SK-N-SH (cell line): ENCODE measurements at regions not wholly inside any gene's neighbourhood (a gene's known extent, or its start where the extent isn't known, plus 50 kb on each side); places are given as distances from the start of the nearest gene placed in this dataset.
"Not testable (repeated sequence)": the region's sequence is repeated elsewhere in the genome, so short reads cannot be mapped to it uniquely, and the experiment has no call there.

Source experiments
- CTCF ChIA-PET: fragments of 300-600, 350-600 bp; formaldehyde crosslinking; extraction: SDS; loops from one replicate; lab custom pipeline; 2021; lab: Yijun Ruan, JAX
- POLR2A ChIA-PET: fragments of 350-600 bp; sonication (Branson Sonifier 250); formaldehyde crosslinking; extraction: SDS; loops from one replicate; lab custom pipeline; 2020; ENCODE audit warnings: antibody characterized with exemption, inconsistent platforms; lab: Yijun Ruan, JAX
- DNase-seq: peaks from one replicate; pipeline ENCODE4 v3.0.0; 2012
- H2AFZ ChIP-seq: fragments of 200-600 bp; sonication (generic); 2 replicates; pipeline ENCODE4 v1.8.1; 2016; ENCODE audit warnings: antibody characterized with exemption, mild to moderate bottlenecking, low read depth
- H3F3A ChIP-seq: fragments of 200-600 bp; sonication (generic); replicated peaks from 2 replicates; pipeline ENCODE3; 2016; ENCODE audit warnings: antibody characterized with exemption, mild to moderate bottlenecking; ENCODE audit not compliant: insufficient read depth
- H3K27ac ChIP-seq, 2 experiments: fragments of 200-500 bp in 1 of 2; fragments of 200-600 bp in 1 of 2; sonication (Bioruptor generic) in 1 of 2; sonication (generic), shearing (Covaris generic) in 1 of 2; 2 replicates each; pipeline versions ENCODE4 v1.5.1 to v1.6.1; 2014 to 2016; ENCODE audit warnings: low read depth in 2 of 2, inconsistent platforms in 1 of 2, low read length in 1 of 2, mild to moderate bottlenecking in 1 of 2, mixed read lengths in 1 of 2
- H3K27me3 ChIP-seq: fragments of 200-600 bp; sonication (generic), shearing (Covaris generic); 2 replicates; pipeline ENCODE4 v1.6.1; 2016; ENCODE audit warnings: mixed run types; ENCODE audit not compliant: insufficient read depth
- H3K36me3 ChIP-seq, 2 experiments: fragments of 200-500 bp in 1 of 2; fragments of 200-600 bp in 1 of 2; sonication (Bioruptor generic) in 1 of 2; sonication (generic) in 1 of 2; replicated peaks in 1 of 2; 2 replicates each; pipeline versions ENCODE3 to v1.5.1; 2014 to 2016; ENCODE audit warnings: low read length in 1 of 2, mild to moderate bottlenecking in 1 of 2; ENCODE audit not compliant: insufficient read depth in 2 of 2, control insufficient read depth in 1 of 2
- H3K4me1 ChIP-seq, 2 experiments: fragments of 200-500 bp in 1 of 2; fragments of 200-600 bp in 1 of 2; sonication (Bioruptor generic) in 1 of 2; sonication (generic), shearing (Covaris generic) in 1 of 2; 2 replicates each; pipeline versions ENCODE4 v1.5.1 to v1.6.1; 2014 to 2016; ENCODE audit warnings: low read depth in 1 of 2, low read length in 1 of 2, mixed run types in 1 of 2; ENCODE audit not compliant: insufficient read depth in 2 of 2, control insufficient read depth in 1 of 2
- H3K4me2 ChIP-seq: fragments of 200-600 bp; sonication (generic), shearing (Covaris generic); 2 replicates; pipeline ENCODE4 v1.6.1; 2017; ENCODE audit warnings: mixed run types
- H3K4me3 ChIP-seq, 2 experiments: fragments of 200-500 bp in 1 of 2; fragments of 200-600 bp in 1 of 2; sonication (Bioruptor generic) in 1 of 2; sonication (generic), shearing (Covaris generic) in 1 of 2; 2 replicates each; pipeline versions ENCODE4 v1.5.1 to v1.8.1; 2014 to 2016; ENCODE audit warnings: low read depth in 2 of 2, inconsistent platforms in 1 of 2, low read length in 1 of 2, mild to moderate bottlenecking in 1 of 2, mixed read lengths in 1 of 2, moderate library complexity in 1 of 2
- H3K79me2 ChIP-seq: fragments of 200-600 bp; sonication (generic); 2 replicates; pipeline ENCODE4 v1.8.1; 2017; ENCODE audit warnings: mild to moderate bottlenecking; ENCODE audit not compliant: insufficient read depth
- H3K9ac ChIP-seq: fragments of 200-600 bp; sonication (generic); 2 replicates; pipeline ENCODE4 v1.6.1; 2017; ENCODE audit warnings: mixed run types
- H3K9me2 ChIP-seq: fragments of 200-600 bp; sonication (generic); 2 replicates; pipeline ENCODE4 v1.6.1; 2017; ENCODE audit warnings: mixed run types
- H3K9me3 ChIP-seq: fragments of 200-600 bp; sonication (generic); 2 replicates; pipeline ENCODE4 v1.6.1; 2017; ENCODE audit warnings: mixed run types, mild to moderate bottlenecking, moderate library complexity
- H4K20me1 ChIP-seq: fragments of 200-600 bp; sonication (generic); 2 replicates; pipeline ENCODE4 v1.6.1; 2017; ENCODE audit warnings: mild to moderate bottlenecking, mixed run types; ENCODE audit not compliant: insufficient read depth
- CHD2 ChIP-seq: fragments of 150-350 bp; IDR thresholded peaks from 2 replicates; pipeline ENCODE4 v1.6.1; 2018; ENCODE audit warnings: low read length; ENCODE audit not compliant: partially characterized antibody
- ELF1 ChIP-seq: IDR thresholded peaks from 2 replicates; pipeline ENCODE4 v1.4.0; 2012
- EP300 ChIP-seq, 2 experiments: IDR thresholded peaks; 2 replicates each; pipeline versions ENCODE4 v1.4.0 to v1.6.1; 2012; ENCODE audit warnings: borderline replicate concordance in 1 of 2, low read depth in 1 of 2, low read length in 1 of 2
- FOXM1 ChIP-seq: IDR thresholded peaks from 2 replicates; pipeline ENCODE4 v1.4.0; 2012; ENCODE audit warnings: low read depth, mild to moderate bottlenecking
- GABPA ChIP-seq: IDR thresholded peaks from 2 replicates; pipeline ENCODE4 v1.4.0; 2012; ENCODE audit warnings: low read depth, mild to moderate bottlenecking
- GATA2 ChIP-seq: sonication (generic); formaldehyde crosslinking; IDR thresholded peaks from 2 replicates; pipeline ENCODE4 v1.5.0; 2020; ENCODE audit warnings: mild to moderate bottlenecking, missing genetic modification reagents
- IRF3 ChIP-seq: fragments of 150-350 bp; IDR thresholded peaks from 2 replicates; pipeline ENCODE4 v1.6.1; 2016; ENCODE audit warnings: mild to moderate bottlenecking, low read depth, low read length
- JUND ChIP-seq: IDR thresholded peaks from 2 replicates; pipeline ENCODE4 v1.4.0; 2012
- MEF2A ChIP-seq: IDR thresholded peaks from 2 replicates; pipeline ENCODE4 v1.4.0; 2012; ENCODE audit warnings: low read depth, borderline replicate concordance
- MXI1 ChIP-seq: IDR thresholded peaks from 2 replicates; pipeline ENCODE4 v1.6.1; 2012; ENCODE audit warnings: mild to moderate bottlenecking, low read depth, low read length, improper control_type of control experiment
- NFIC ChIP-seq: IDR thresholded peaks from 2 replicates; pipeline ENCODE4 v1.4.0; 2012; ENCODE audit warnings: borderline replicate concordance
- NRF1 ChIP-seq: IDR thresholded peaks from 2 replicates; pipeline ENCODE4 v1.6.1; 2012; ENCODE audit warnings: low read depth, mild to moderate bottlenecking, low read length
- RCOR1 ChIP-seq: fragments of 150-350 bp; IDR thresholded peaks from 2 replicates; pipeline ENCODE4 v1.6.1; 2017; ENCODE audit warnings: antibody characterized with exemption, low read length
- RXRA ChIP-seq: IDR thresholded peaks from 2 replicates; pipeline ENCODE4 v1.4.0; 2012; ENCODE audit warnings: low read depth, mild to moderate bottlenecking, borderline replicate concordance
- SIN3A ChIP-seq: IDR thresholded peaks from 2 replicates; pipeline ENCODE4 v1.6.1; 2012; ENCODE audit warnings: low read depth, mild to moderate bottlenecking, low read length, moderate library complexity, borderline replicate concordance
- TAF1 ChIP-seq: IDR thresholded peaks from 2 replicates; pipeline ENCODE4 v1.6.1; 2012; ENCODE audit warnings: low read depth, mild to moderate bottlenecking, low read length, moderate library complexity, borderline replicate concordance
- TCF12 ChIP-seq: IDR thresholded peaks from 2 replicates; pipeline ENCODE4 v1.4.0; 2012
- WGBS: methylation state at CpG from one replicate; pipeline ENCODE4 v1.1.6; 2017; ENCODE audit warnings: low lambda C conversion rate; 5-methylcytosine and 5-hydroxymethylcytosine counted together
- TF ChIP-seq, protein P1 (sequence below): IDR thresholded peaks from 2 replicates; pipeline ENCODE4; 2012
- TF ChIP-seq, protein P2 (sequence below): IDR thresholded peaks from 2 replicates; pipeline ENCODE4 v1.6.1; 2012; ENCODE audit warnings: mild to moderate bottlenecking, low read depth, low read length, moderate library complexity
- TF ChIP-seq, protein P3 (sequence below): fragments of 150-350 bp; IDR thresholded peaks from 2 replicates; pipeline ENCODE4 v1.6.1; 2017; ENCODE audit warnings: antibody characterized with exemption, low read length, low read depth, borderline replicate concordance

DNA sequence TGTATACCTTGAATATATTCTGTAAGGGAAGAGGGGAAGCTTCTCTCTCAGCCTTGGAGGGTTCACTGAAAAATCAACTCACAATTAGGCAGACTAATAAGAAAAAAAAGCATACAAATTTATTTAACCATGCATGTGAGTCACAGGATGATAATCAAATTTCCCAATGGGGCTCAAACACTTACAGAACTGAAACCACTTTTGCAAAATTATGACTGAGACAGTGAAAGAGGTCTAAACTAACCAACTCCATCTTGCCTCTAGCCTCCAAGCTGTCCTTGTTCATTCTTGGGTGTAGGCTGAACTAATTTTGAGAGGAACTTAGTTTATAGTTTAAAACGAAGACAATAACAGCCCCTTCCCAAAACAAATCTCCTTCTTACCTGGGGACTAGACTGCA, 618.3 kb upstream of the AUTS2 start (continued):
- TF ChIP-seq IRF3 (no peak), NRF1 (no peak), NFIC (no peak), EP300 (IDR thresholded peaks at IDR 0.05; ENCODE audit: borderline replicate concordance in 1 of 2, low read depth in 1 of 2, low read length in 1 of 2) (no peak), GABPA (no peak), CHD2 (no peak), TAF1 (no peak), FOXM1 (no peak), GATA2 (CRISPR knock-in tag) (no peak), SIN3A (no peak), ELF1 (no peak), RXRA (no peak)

- H3K4me3 ChIP-seq, H3K4me1 ChIP-seq, CTCF ChIA-PET, H3F3A ChIP-seq, H3K27me3 ChIP-seq: not testable (repeated sequence)
- H3K9ac ChIP-seq: peak overlapping the region; percentile 31; the same call in 1 of the 2 replicates
- TF ChIP-seq TCF12: peak; percentile 57
- 0 out of 2 replicates have a peak, but pooled peaks have one; percentile 25 for TF ChIP-seq NFIC
- TF ChIP-seq, protein P1, sequence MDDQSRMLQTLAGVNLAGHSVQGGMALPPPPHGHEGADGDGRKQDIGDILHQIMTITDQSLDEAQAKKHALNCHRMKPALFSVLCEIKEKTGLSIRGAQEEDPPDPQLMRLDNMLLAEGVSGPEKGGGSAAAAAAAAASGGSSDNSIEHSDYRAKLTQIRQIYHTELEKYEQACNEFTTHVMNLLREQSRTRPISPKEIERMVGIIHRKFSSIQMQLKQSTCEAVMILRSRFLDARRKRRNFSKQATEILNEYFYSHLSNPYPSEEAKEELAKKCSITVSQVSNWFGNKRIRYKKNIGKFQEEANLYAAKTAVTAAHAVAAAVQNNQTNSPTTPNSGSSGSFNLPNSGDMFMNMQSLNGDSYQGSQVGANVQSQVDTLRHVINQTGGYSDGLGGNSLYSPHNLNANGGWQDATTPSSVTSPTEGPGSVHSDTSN: peak; percentile 59
- 0 out of 4 replicates have a peak, but pooled peaks of 1 of the 2 experiments have one; percentile 21 for TF ChIP-seq EP300 (IDR thresholded peaks at IDR 0.05; ENCODE audit: borderline replicate concordance in 1 of 2, low read depth in 1 of 2, low read length in 1 of 2)
- TF ChIP-seq JUND: peak; percentile 47
- TF ChIP-seq RXRA: peak; percentile 5; the same call in 1 of the 2 replicates
- TF ChIP-seq, all 33 proteins: peak for 6; not testable (repeated sequence) for 27
- POLR2A ChIA-PET, H3K79me2 ChIP-seq, H3K36me3 ChIP-seq, DNase-seq, H3K9me3 ChIP-seq, H3K9me2 ChIP-seq, H4K20me1 ChIP-seq: not testable (repeated sequence)
- peak overlapping the region; percentile 53; the same call in 1 of the 2 replicates for H2AFZ ChIP-seq
- peak overlapping the region in 1 of 2 experiments; percentile 81; a peak in 2 of 4 replicates for H3K27ac ChIP-seq
- whole genome bisulfite sequencing: 10% methylated on average over 2 of the region's 2 CpGs
- H3K4me2 ChIP-seq: peak overlapping the region; percentile 46; the same call in 1 of the 2 replicates
These were observed 617.8 kb upstream of the AUTS2 start for GRCh38 chr7:68980432-68980831.

DNA sequence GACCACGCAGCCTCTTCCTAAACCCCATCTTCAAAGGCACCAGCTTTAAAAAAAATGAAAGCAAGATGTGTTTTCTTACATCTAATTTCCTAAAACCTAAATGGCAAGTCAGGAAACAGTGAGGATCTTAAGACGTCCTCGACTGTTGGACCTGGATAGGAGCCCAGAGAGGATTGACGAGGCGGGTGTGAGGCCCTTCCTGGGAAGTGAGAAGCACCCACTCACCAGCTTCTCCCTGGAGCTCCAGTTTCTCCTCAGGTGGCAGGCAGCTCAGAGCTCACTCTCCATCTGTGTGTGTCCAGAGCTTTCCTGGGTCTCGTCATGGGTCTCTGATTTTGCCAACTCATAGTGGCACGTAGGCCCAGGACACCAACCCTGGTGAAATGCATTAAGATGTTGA, 614.0 kb upstream of the AUTS2 start:
- H3K27ac ChIP-seq: no peak overlapping the region
- no peak overlapping the region for H2AFZ ChIP-seq
- H3K4me1 ChIP-seq: peaks cover 0 to 10% of the 10 kb centered on the region in 2 experiments; a peak in 1 of 4 replicates
- H3K36me3 ChIP-seq: no peaks in the 10 kb centered on the region
- H3K4me2 ChIP-seq: no peak overlapping the region
- no peaks in the 10 kb centered on the region for H3F3A ChIP-seq
- H3K79me2 ChIP-seq: no peaks in the 10 kb centered on the region
- H3K27me3 ChIP-seq: no peaks in the 10 kb centered on the region
- H3K9me2 ChIP-seq: no peaks in the 10 kb centered on the region
- H4K20me1 ChIP-seq: no peaks in the 10 kb centered on the region
- H3K4me3 ChIP-seq: no peak overlapping the region
- ChIA-PET CTCF (no interaction called here), POLR2A (no interaction called here)
- 50% methylated on average over 7 of the region's 7 CpGs for WGBS
- no peaks in the 10 kb centered on the region for H3K9me3 ChIP-seq
- DNase-seq: no peak
- H3K9ac ChIP-seq: no peak overlapping the region
- TF ChIP-seq MEF2A: no peak
- TF ChIP-seq, protein P2, sequence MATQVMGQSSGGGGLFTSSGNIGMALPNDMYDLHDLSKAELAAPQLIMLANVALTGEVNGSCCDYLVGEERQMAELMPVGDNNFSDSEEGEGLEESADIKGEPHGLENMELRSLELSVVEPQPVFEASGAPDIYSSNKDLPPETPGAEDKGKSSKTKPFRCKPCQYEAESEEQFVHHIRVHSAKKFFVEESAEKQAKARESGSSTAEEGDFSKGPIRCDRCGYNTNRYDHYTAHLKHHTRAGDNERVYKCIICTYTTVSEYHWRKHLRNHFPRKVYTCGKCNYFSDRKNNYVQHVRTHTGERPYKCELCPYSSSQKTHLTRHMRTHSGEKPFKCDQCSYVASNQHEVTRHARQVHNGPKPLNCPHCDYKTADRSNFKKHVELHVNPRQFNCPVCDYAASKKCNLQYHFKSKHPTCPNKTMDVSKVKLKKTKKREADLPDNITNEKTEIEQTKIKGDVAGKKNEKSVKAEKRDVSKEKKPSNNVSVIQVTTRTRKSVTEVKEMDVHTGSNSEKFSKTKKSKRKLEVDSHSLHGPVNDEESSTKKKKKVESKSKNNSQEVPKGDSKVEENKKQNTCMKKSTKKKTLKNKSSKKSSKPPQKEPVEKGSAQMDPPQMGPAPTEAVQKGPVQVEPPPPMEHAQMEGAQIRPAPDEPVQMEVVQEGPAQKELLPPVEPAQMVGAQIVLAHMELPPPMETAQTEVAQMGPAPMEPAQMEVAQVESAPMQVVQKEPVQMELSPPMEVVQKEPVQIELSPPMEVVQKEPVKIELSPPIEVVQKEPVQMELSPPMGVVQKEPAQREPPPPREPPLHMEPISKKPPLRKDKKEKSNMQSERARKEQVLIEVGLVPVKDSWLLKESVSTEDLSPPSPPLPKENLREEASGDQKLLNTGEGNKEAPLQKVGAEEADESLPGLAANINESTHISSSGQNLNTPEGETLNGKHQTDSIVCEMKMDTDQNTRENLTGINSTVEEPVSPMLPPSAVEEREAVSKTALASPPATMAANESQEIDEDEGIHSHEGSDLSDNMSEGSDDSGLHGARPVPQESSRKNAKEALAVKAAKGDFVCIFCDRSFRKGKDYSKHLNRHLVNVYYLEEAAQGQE: no peak
- TF ChIP-seq MXI1: no peak
- TF ChIP-seq, protein P3, sequence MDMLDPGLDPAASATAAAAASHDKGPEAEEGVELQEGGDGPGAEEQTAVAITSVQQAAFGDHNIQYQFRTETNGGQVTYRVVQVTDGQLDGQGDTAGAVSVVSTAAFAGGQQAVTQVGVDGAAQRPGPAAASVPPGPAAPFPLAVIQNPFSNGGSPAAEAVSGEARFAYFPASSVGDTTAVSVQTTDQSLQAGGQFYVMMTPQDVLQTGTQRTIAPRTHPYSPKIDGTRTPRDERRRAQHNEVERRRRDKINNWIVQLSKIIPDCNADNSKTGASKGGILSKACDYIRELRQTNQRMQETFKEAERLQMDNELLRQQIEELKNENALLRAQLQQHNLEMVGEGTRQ: no peak
- TF ChIP-seq GABPA: no peak
- no peak for TF ChIP-seq RCOR1
